HepG2 (cell line): ENCODE measurements at regions not wholly inside any gene's neighbourhood (a gene's known extent, or its start where the extent isn't known, plus 50 kb on each side); places are given as distances from the start of the nearest gene placed in this dataset.

Experiments used
- ATAC-seq: fragments of 200-7000 bp; cut with Tn5 transposase; 3 replicates; pipeline ENCODE4 v1.9.1; 2020; ENCODE audit warnings: mild to moderate bottlenecking, moderate library complexity
- BruUV-seq: library from RNA; stranded (reverse); fragments of 400-500 nt; replicated peaks from 2 replicates; lab custom pipeline; 2021; lab: Mats Ljungman, UMichigan
- CTCF ChIA-PET: fragments of 300-600 bp; formaldehyde crosslinking; extraction: SDS; loops from one replicate; lab custom pipeline; 2021; ENCODE audit warnings: low total read pairs, inconsistent platforms, low intra/inter-chr PET ratio; lab: Yijun Ruan, JAX
- POLR2A ChIA-PET: fragments of 350-600 bp; sonication (Branson Sonifier 250); formaldehyde crosslinking; loops from one replicate; lab custom pipeline; 2020; ENCODE audit warnings: antibody characterized with exemption, inconsistent platforms; lab: Yijun Ruan, JAX
- DNase-seq: peaks from one replicate; pipeline ENCODE4 v3.0.0-alpha.2; 2015; ENCODE audit warnings: low spot score
- FAIRE-seq: peaks from 3 replicates; lab custom pipeline; 2011; peaks lifted over from hg19 to GRCh38; lab: Jason Lieb, UNC
- H2AFZ ChIP-seq: one replicate; pipeline ENCODE4 v1.6.1; 2011; ENCODE audit warnings: low read length, inconsistent platforms
- H3K27ac ChIP-seq: fragments of 300-600 bp; 3 replicates; pipeline ENCODE4 v1.8.0; 2011; ENCODE audit warnings: mixed run types, mild to moderate bottlenecking, mixed read lengths, low read length, inconsistent platforms; ENCODE audit not compliant: insufficient read depth; ENCODE audit errors: extremely low read length
- H3K27me3 ChIP-seq, 2 experiments: fragments of 200-600 bp in 1 of 2; 2 replicates in 1 of 2; 3 replicates in 1 of 2; pipeline versions ENCODE4 v1.6.0 to v1.8.0; 2011; ENCODE audit warnings: low read length in 2 of 2, mild to moderate bottlenecking in 2 of 2, moderate library complexity in 2 of 2, inconsistent platforms in 1 of 2; ENCODE audit not compliant: insufficient read depth in 2 of 2, control insufficient read depth in 1 of 2
- H3K36me3 ChIP-seq, 2 experiments: fragments of 200-600 bp in 1 of 2; replicated peaks in 1 of 2; 2 replicates in 1 of 2; 3 replicates in 1 of 2; pipeline versions ENCODE4 v1.5.1 to v1.8.0; 2011; ENCODE audit warnings: low read length in 2 of 2, inconsistent platforms in 1 of 2; ENCODE audit not compliant: insufficient read depth in 2 of 2, control insufficient read depth in 1 of 2
- H3K4me1 ChIP-seq: 2 replicates; pipeline ENCODE4 v1.5.1; 2012; ENCODE audit warnings: low read length, inconsistent platforms; ENCODE audit not compliant: insufficient read depth
- H3K4me2 ChIP-seq: 2 replicates; pipeline ENCODE4 v1.6.0; 2011; ENCODE audit warnings: low read depth, low read length, inconsistent platforms
- H3K4me3 ChIP-seq, 3 experiments: fragments of 200-600 bp in 1 of 3; sonication (generic), shearing (Covaris generic) in 1 of 3; replicated peaks in 1 of 3; 2 replicates each; pipeline ENCODE4 v1.5.1; 2011 to 2016; ENCODE audit warnings: low read length in 3 of 3, inconsistent platforms in 2 of 3, low read depth in 2 of 3, mild to moderate bottlenecking in 2 of 3, control low read depth in 1 of 3, mixed read lengths in 1 of 3; ENCODE audit not compliant: insufficient read depth in 1 of 3
- H3K79me2 ChIP-seq: one replicate; pipeline ENCODE4 v1.6.1; 2011; ENCODE audit warnings: low read length, inconsistent platforms; ENCODE audit not compliant: insufficient read depth
- H3K9ac ChIP-seq: 2 replicates; pipeline ENCODE4 v1.6.0; 2011; ENCODE audit warnings: mild to moderate bottlenecking, low read depth, low read length, inconsistent platforms; ENCODE audit not compliant: insufficient read depth
- H3K9me3 ChIP-seq: 2 replicates; pipeline ENCODE4 v1.5.1; 2012; ENCODE audit warnings: mild to moderate bottlenecking, low read length
- H4K20me1 ChIP-seq: 2 replicates; pipeline ENCODE4 v1.6.0; 2011; ENCODE audit warnings: inconsistent platforms, mild to moderate bottlenecking, low read length, moderate library complexity; ENCODE audit not compliant: insufficient read depth
- DNMT3B ChIP-seq: conservative IDR thresholded peaks from 2 replicates; pipeline ENCODE4 v1.6.1; 2016; ENCODE audit warnings: missing biosample characterization, control low read depth
- HNRNPK ChIP-seq: fragments of 200-400 bp; formaldehyde crosslinking; IDR thresholded peaks from 2 replicates; pipeline ENCODE4 v1.6.1; 2018; ENCODE audit warnings: low read length, low read depth, moderate library complexity, mild to moderate bottlenecking; ENCODE audit not compliant: poor library complexity, severe bottlenecking
- MED1 ChIP-seq: sonication (generic); formaldehyde crosslinking; IDR thresholded peaks from 2 replicates; pipeline ENCODE4 v1.4.0; 2020; ENCODE audit warnings: missing genetic modification reagents
- SATB2 ChIP-seq: sonication (generic); formaldehyde crosslinking; IDR thresholded peaks from 2 replicates; pipeline ENCODE4 v1.5.0; 2020; ENCODE audit warnings: missing genetic modification reagents
- ZNF205 ChIP-seq: IDR thresholded peaks from 2 replicates; pipeline ENCODE4 v1.6.1; 2018; ENCODE audit warnings: missing biosample characterization, missing genetic modification reagents
- ZNF530 ChIP-seq: sonication (generic); formaldehyde crosslinking; IDR thresholded peaks from 2 replicates; pipeline ENCODE4 v1.5.0; 2020; ENCODE audit warnings: low read depth, mild to moderate bottlenecking, missing genetic modification reagents
- WGBS: methylation state at CpG from one replicate; pipeline ENCODE4 v1.1.6; 2017; ENCODE audit warnings: low lambda C conversion rate; 5-methylcytosine and 5-hydroxymethylcytosine counted together
- in situ Hi-C: cut with HindIII; loops from 2 replicates; pipeline ENCODE4 v1.10.0; 2017; ENCODE audit warnings: low pct_unique_long_range_greater_than_20kb; ENCODE audit not compliant: extremely low pct_ligation_motif_present
- intact Hi-C: fragments of 100-400 bp; cut with micrococcal nuclease; formaldehyde crosslinking; loops from one replicate; pipeline ENCODE4 v1.10.0; 2022; ENCODE audit not compliant: unreplicated experiment

DNA sequence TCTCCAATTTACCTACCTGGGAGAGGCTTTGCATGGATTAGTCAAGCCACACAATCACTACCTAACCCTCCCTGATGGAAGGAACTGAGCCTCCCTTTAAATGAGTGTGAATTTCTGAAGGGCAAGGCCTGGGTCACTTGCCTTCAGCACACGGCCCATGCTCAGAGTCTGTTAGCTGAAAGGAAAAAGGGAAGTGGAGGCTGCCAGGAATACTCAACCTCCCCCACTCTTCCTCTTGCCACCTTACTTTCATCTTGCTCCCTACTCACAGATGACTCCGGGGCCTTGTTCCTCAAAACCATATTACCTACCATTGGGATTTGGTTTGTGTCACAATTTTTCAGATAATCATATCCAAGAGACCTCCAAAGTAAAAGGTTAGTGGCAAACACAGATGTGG, 220.0 kb downstream of the ABHD5 start:
- H3K27ac ChIP-seq: no peak overlapping the region
- CTCF ChIA-PET: no interaction called here

GRCh38 chr3:43913036-43913948, 222.6 kb downstream of the ABHD5 start:
- intact Hi-C loops: no loop called here
- TF ChIP-seq DNMT3B (CRISPR knock-in tag): no peak
- no peak for TF ChIP-seq ZNF205 (CRISPR knock-in tag)
- CTCF ChIA-PET: no interaction called here

More for the DNA sequence above, 220.0 kb downstream of the ABHD5 start:
- Histone ChIP-seq H3K4me2 (no peak overlapping the region), H3K27me3 (peaks cover 0 to 15% of the 10 kb centered on the region in 2 experiments; a peak in 1 of 5 replicates), H3K9ac (no peak overlapping the region), H3K36me3 (no peaks in the 10 kb centered on the region), H3K4me1 (no peaks in the 10 kb centered on the region), H3K79me2 (no peaks in the 10 kb centered on the region), H4K20me1 (no peaks in the 10 kb centered on the region), H3K4me3 (no peak overlapping the region), H2AFZ (no peak overlapping the region), H3K9me3 (no peaks in the 10 kb centered on the region)
- DNase-seq: no peak
- ATAC-seq: no peak
- WGBS: 0% methylated on average over 2 of the region's 2 CpGs
- no peak for FAIRE-seq
- no peak for TF ChIP-seq SATB2 (CRISPR knock-in tag)
- no peak for TF ChIP-seq ZNF530 (CRISPR knock-in tag)
- TF ChIP-seq MED1: no peak
- no peak for TF ChIP-seq HNRNPK
- no TSS peak for BruUV-seq
- intact Hi-C loops (no loop called here), in situ Hi-C loops (no loop called here)
- POLR2A ChIA-PET: no interaction called here

More at GRCh38 chr3:43913036-43913948, 222.6 kb downstream of the ABHD5 start:
- Histone ChIP-seq H2AFZ (no peak overlapping the region), H4K20me1 (no peaks in the 10 kb centered on the region), H3K4me1 (no peaks in the 10 kb centered on the region), H3K36me3 (no peaks in the 10 kb centered on the region), H3K4me3 (no peak overlapping the region), H3K9me3 (no peaks in the 10 kb centered on the region), H3K27me3 (peaks cover 0 to 16% of the 10 kb centered on the region in 2 experiments; a peak in 1 of 5 replicates), H3K9ac (no peak overlapping the region), H3K27ac (no peak overlapping the region), H3K79me2 (no peaks in the 10 kb centered on the region), H3K4me2 (no peak overlapping the region)
- BruUV-seq: no TSS peak
- DNase-seq: no peak
- FAIRE-seq: no peak
- no peak for ATAC-seq
- in situ Hi-C loops: no loop called here
- POLR2A ChIA-PET: no interaction called here
- 25% methylated on average over 8 of the region's 8 CpGs for WGBS
